Neural cell (in vitro differentiated cells): ENCODE measurements at regions not wholly inside any gene's neighbourhood (a gene's known extent, or its start where the extent isn't known, plus 50 kb on each side); places are given as distances from the start of the nearest gene placed in this dataset.

Experiments
- H2AFZ ChIP-seq: fragments of 200-600, 300-800 bp; sonication (generic), shearing (Covaris generic); 2 replicates; pipeline ENCODE4 v1.6.0; 2014; ENCODE audit warnings: low read depth, mild to moderate bottlenecking, antibody characterized with exemption, low read length, moderate library complexity
- H3F3A ChIP-seq: fragments of 200-600 bp; shearing (Covaris generic); 2 replicates; pipeline ENCODE4 v1.6.1; 2016; ENCODE audit warnings: mild to moderate bottlenecking, moderate library complexity, mixed read lengths, antibody characterized with exemption, low read length; ENCODE audit not compliant: insufficient read depth, poor library complexity, severe bottlenecking
- H3K27ac ChIP-seq: fragments of 200-600, 300-800 bp; sonication (generic), shearing (Covaris generic); 2 replicates; pipeline ENCODE4 v1.5.1; 2014; ENCODE audit warnings: mild to moderate bottlenecking, low read length, moderate library complexity
- H3K27me3 ChIP-seq: fragments of 300-800, 200-600 bp; sonication (generic), shearing (Covaris generic); 2 replicates; pipeline ENCODE4 v1.6.0; 2014; ENCODE audit warnings: mild to moderate bottlenecking, low read depth, low read length, moderate library complexity; ENCODE audit not compliant: insufficient read depth
- H3K36me3 ChIP-seq: fragments of 300-800, 200-600 bp; sonication (generic), shearing (Covaris generic); 2 replicates; pipeline ENCODE4 v1.5.1; 2014; ENCODE audit warnings: mild to moderate bottlenecking, antibody characterized with exemption, low read length, moderate library complexity; ENCODE audit not compliant: insufficient read depth
- H3K4me2 ChIP-seq: fragments of 300-800, 200-600 bp; sonication (generic), shearing (Covaris generic); 2 replicates; pipeline ENCODE4 v1.6.0; 2014; ENCODE audit warnings: mild to moderate bottlenecking, low read length
- H3K4me3 ChIP-seq: fragments of 300-800, 200-600 bp; sonication (generic), shearing (Covaris generic); 2 replicates; pipeline ENCODE4 v1.5.1; 2014; ENCODE audit warnings: mild to moderate bottlenecking, low read length, moderate library complexity
- H3K79me2 ChIP-seq: fragments of 200-600 bp; shearing (Covaris generic); replicated peaks from 2 replicates; pipeline ENCODE4 v1.6.0; 2014; ENCODE audit warnings: mild to moderate bottlenecking, low read length, moderate library complexity; ENCODE audit not compliant: insufficient read depth
- H3K9ac ChIP-seq: fragments of 300-800, 200-600 bp; sonication (generic), shearing (Covaris generic); 2 replicates; pipeline ENCODE4 v1.6.1; 2016; ENCODE audit warnings: mild to moderate bottlenecking, low read length, mixed read lengths
- H3K9me2 ChIP-seq: fragments of 200-600 bp; shearing (Covaris generic); 2 replicates; pipeline ENCODE4 v1.6.1; 2016; ENCODE audit warnings: mild to moderate bottlenecking, low read length, mixed read lengths; ENCODE audit not compliant: insufficient read depth
- H3K9me3 ChIP-seq: fragments of 200-600, 300-800 bp; sonication (generic), shearing (Covaris generic); 2 replicates; pipeline ENCODE4 v1.6.1; 2016; ENCODE audit warnings: mild to moderate bottlenecking, mixed run types, low read length, moderate library complexity, mixed read lengths
- H4K20me1 ChIP-seq: fragments of 200-600 bp; shearing (Covaris generic); 2 replicates; pipeline ENCODE4 v1.6.1; 2016; ENCODE audit warnings: mild to moderate bottlenecking, mixed run types; ENCODE audit not compliant: insufficient read depth
- EP300 ChIP-seq: fragments of 450-650 bp; conservative IDR thresholded peaks from 2 replicates; pipeline ENCODE4 v1.6.1; 2014; ENCODE audit warnings: antibody characterized with exemption, mild to moderate bottlenecking, moderate library complexity; ENCODE audit not compliant: poor library complexity, severe bottlenecking
- EZH2 ChIP-seq: fragments of 200-600, 300-800 bp; shearing (Covaris generic), sonication (generic); IDR thresholded peaks from 2 replicates; pipeline ENCODE4 v1.6.1; 2014; ENCODE audit warnings: antibody characterized with exemption, low read length, borderline replicate concordance, mild to moderate bottlenecking; ENCODE audit not compliant: insufficient read depth, poor library complexity, severe bottlenecking
- MXI1 ChIP-seq: fragments of 450-650 bp; conservative IDR thresholded peaks from 2 replicates; pipeline ENCODE4 v1.6.1; 2014; ENCODE audit warnings: antibody characterized with exemption, mild to moderate bottlenecking; ENCODE audit not compliant: poor library complexity, severe bottlenecking
- POLR2AphosphoS5 ChIP-seq: IDR thresholded peaks from 2 replicates; pipeline ENCODE4 v1.6.1; 2012
- RAD21 ChIP-seq: fragments of 450-650 bp; conservative IDR thresholded peaks from 2 replicates; pipeline ENCODE4 v1.6.1; 2014; ENCODE audit warnings: antibody characterized with exemption, mild to moderate bottlenecking, moderate library complexity
- REST ChIP-seq: IDR thresholded peaks from 2 replicates; pipeline ENCODE4 v1.6.1; 2012; ENCODE audit warnings: borderline replicate concordance
- SMC3 ChIP-seq: fragments of 450-650 bp; conservative IDR thresholded peaks from 2 replicates; pipeline ENCODE4 v1.6.1; 2014; ENCODE audit warnings: antibody characterized with exemption, mild to moderate bottlenecking, moderate library complexity; ENCODE audit not compliant: poor library complexity
- TAF1 ChIP-seq: IDR thresholded peaks from 2 replicates; pipeline ENCODE4 v1.6.1; 2012; ENCODE audit warnings: low read depth
- TF ChIP-seq, protein P1 (sequence below): fragments of 450-650 bp; IDR thresholded peaks from 2 replicates; pipeline ENCODE4 v1.5.1; 2014; ENCODE audit warnings: antibody characterized with exemption, mild to moderate bottlenecking, moderate library complexity; ENCODE audit not compliant: poor library complexity, severe bottlenecking

DNA sequence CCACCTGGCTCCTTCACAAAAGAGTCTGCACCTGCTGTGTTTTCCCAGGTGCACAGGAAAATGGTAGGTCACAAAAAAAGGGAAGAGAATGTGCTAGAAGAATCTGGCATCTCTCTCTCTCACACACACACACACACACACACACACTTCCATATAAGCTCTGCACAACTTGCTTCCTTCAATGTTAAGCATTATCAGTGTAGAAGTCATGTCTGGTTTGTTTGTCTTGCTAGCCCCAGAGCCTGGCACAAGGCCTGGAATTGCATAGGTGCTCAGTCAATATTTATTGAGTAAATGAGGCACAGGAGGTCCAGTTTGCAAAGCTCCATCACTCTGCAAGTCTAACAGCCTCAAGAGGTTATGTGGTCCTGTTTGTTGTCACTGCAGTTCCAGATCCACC lies 867.3 kb upstream of the AUTS2 start:
- H4K20me1 ChIP-seq, result no peaks in the 10 kb centered on the region
- H3K36me3 ChIP-seq, result no peaks in the 10 kb centered on the region
- H3K9ac ChIP-seq, result no peak overlapping the region
- H3K79me2 ChIP-seq, result no peaks in the 10 kb centered on the region
- H3K27ac ChIP-seq, result no peak overlapping the region
- H2AFZ ChIP-seq, result no peak overlapping the region
- no peak overlapping the region for H3K4me2 ChIP-seq
- no peaks in the 10 kb centered on the region for H3F3A ChIP-seq
- H3K27me3 ChIP-seq, result no peaks in the 10 kb centered on the region
- no peak for TF ChIP-seq RAD21
- H3K9me3 ChIP-seq, result no peaks in the 10 kb centered on the region
- no peaks in the 10 kb centered on the region for H3K9me2 ChIP-seq
- no peak overlapping the region for H3K4me3 ChIP-seq

DNA sequence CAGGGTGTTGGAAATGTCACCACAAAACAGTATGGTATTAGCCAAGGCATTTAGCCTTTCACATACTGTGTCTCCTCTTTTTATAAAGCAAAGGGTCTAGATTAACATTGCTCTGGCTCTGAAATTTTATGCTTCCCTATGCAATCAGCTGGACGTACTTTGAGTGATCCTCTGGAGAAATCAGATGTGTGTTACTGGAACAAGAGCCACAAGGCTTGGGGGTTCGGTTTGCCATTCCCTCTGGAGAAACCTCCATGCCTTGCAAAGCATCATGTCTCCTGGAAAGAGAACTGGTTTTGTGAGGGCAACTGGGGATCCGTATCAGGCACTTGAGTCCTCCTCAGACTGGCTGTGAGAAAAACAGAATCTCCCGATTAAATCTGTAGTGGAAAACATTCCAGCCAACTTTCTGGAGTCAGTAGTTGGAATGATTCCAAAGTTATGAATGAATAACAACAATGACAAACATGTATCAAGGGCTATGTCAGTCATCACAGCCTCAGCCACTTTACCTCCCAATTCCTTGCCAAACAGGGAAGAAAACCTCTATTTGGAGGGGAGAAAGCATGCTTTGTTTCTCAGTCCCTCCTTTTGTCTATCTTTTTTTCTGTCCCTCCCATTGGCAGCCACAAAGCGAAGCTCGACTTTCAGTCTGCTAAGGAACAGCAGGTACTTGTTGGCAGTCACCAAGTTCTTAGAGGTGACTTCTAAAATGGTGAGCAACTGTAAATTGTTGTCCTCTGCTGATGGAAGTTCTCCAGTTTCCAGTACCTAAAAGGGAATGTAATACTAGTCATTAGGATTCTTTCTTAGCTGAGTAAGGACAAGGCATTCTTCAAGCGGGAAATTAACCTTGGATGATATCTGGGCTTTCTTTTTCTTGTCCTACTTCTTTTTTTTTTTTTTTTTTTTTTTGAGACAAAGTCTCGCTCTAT lies 864.8 kb upstream of the AUTS2 start:
- H3K9ac ChIP-seq, result no peak overlapping the region
- TF ChIP-seq, protein P1, sequence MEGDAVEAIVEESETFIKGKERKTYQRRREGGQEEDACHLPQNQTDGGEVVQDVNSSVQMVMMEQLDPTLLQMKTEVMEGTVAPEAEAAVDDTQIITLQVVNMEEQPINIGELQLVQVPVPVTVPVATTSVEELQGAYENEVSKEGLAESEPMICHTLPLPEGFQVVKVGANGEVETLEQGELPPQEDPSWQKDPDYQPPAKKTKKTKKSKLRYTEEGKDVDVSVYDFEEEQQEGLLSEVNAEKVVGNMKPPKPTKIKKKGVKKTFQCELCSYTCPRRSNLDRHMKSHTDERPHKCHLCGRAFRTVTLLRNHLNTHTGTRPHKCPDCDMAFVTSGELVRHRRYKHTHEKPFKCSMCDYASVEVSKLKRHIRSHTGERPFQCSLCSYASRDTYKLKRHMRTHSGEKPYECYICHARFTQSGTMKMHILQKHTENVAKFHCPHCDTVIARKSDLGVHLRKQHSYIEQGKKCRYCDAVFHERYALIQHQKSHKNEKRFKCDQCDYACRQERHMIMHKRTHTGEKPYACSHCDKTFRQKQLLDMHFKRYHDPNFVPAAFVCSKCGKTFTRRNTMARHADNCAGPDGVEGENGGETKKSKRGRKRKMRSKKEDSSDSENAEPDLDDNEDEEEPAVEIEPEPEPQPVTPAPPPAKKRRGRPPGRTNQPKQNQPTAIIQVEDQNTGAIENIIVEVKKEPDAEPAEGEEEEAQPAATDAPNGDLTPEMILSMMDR, result no peak
- TF ChIP-seq EZH2 (no peak), SMC3 (no peak), EP300 (no peak), RAD21 (no peak), MXI1 (no peak), POLR2AphosphoS5 (no peak), REST (no peak), TAF1 (no peak)
- H2AFZ ChIP-seq, result no peak overlapping the region
- no peaks in the 10 kb centered on the region for H3F3A ChIP-seq
- H3K9me3 ChIP-seq, result no peaks in the 10 kb centered on the region
- H4K20me1 ChIP-seq, result no peaks in the 10 kb centered on the region
- no peak overlapping the region for H3K4me3 ChIP-seq
- H3K27ac ChIP-seq, result no peak overlapping the region
- H3K79me2 ChIP-seq, result no peaks in the 10 kb centered on the region
- H3K4me2 ChIP-seq, result no peak overlapping the region
- H3K9me2 ChIP-seq, result no peaks in the 10 kb centered on the region
- no peaks in the 10 kb centered on the region for H3K27me3 ChIP-seq
- no peaks in the 10 kb centered on the region for H3K36me3 ChIP-seq
